RWPE1 (cell line): ENCODE measurements at regions not wholly inside any gene's neighbourhood (a gene's known extent, or its start where the extent isn't known, plus 50 kb on each side); places are given as distances from the start of the nearest gene placed in this dataset.

Source experiments
- CTCF ChIA-PET: fragments of 350-600 bp; sonication (Branson Sonifier 250); formaldehyde crosslinking; extraction: SDS; loops from one replicate; lab custom pipeline; 2021; lab: Yijun Ruan, JAX
- POLR2A ChIA-PET: fragments of 400-600 bp; formaldehyde crosslinking; extraction: SDS; loops from one replicate; lab custom pipeline; 2020; ENCODE audit warnings: antibody characterized with exemption; ENCODE audit not compliant: low non-redundant PET; lab: Yijun Ruan, JAX
- DNase-seq: peaks from one replicate; pipeline ENCODE4 v3.0.0; 2012; ENCODE audit warnings: low spot score
- H3K27ac ChIP-seq: fragments of 450-650 bp; 2 replicates; pipeline ENCODE4 v1.5.1; 2017
- TF ChIP-seq, protein P1 (sequence below): fragments of 450-650 bp; conservative IDR thresholded peaks from 2 replicates; pipeline ENCODE4 v1.5.1; 2017; ENCODE audit warnings: low read depth, mild to moderate bottlenecking

DNA sequence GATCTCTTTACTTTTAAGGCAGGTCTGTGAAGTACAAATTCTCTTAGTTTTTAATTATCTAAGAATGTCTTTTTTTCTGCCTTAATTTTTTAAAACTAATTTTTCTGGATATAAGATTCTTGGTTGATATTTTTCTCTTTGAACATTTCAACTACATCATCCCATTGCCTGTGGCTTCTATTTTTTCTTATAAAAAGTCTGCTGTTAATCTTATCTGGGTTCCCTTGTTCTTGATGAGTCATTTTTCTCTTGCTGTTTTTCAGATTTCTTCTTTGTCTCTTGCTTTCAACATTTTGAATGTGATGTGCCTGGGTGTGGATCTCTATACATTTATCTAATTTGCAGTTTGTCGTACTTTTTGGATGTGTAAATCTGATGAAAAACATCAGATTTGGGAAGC is 525.2 kb upstream of the PBX1 start:
- CTCF ChIA-PET, result no interaction called here
- POLR2A ChIA-PET, result no interaction called here

DNA sequence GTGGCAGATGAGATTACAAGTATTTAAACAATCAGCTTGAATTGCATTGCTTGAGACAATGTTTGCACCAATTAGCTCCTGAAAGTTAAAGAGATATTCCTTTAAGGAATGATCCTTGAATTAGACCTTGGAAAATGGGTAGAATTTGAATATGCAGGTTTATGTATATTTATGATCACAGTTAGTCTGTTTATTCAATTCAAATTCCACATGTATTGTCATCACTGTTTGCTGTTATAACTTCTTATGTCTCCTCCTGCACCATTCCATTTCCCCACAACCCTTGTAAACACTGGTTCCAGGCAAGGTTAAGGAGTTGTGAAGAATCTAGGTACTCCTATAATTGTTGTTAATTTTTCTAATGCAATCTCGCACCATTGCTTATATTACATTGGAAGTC is 518.2 kb upstream of the PBX1 start:
- no peak for DNase-seq
- ChIA-PET CTCF (no interaction called here), POLR2A (no interaction called here)
- TF ChIP-seq, protein P1, sequence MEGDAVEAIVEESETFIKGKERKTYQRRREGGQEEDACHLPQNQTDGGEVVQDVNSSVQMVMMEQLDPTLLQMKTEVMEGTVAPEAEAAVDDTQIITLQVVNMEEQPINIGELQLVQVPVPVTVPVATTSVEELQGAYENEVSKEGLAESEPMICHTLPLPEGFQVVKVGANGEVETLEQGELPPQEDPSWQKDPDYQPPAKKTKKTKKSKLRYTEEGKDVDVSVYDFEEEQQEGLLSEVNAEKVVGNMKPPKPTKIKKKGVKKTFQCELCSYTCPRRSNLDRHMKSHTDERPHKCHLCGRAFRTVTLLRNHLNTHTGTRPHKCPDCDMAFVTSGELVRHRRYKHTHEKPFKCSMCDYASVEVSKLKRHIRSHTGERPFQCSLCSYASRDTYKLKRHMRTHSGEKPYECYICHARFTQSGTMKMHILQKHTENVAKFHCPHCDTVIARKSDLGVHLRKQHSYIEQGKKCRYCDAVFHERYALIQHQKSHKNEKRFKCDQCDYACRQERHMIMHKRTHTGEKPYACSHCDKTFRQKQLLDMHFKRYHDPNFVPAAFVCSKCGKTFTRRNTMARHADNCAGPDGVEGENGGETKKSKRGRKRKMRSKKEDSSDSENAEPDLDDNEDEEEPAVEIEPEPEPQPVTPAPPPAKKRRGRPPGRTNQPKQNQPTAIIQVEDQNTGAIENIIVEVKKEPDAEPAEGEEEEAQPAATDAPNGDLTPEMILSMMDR, result no peak
- H3K27ac ChIP-seq, result no peak overlapping the region

More for the DNA sequence above, 525.2 kb upstream of the PBX1 start:
- TF ChIP-seq, protein P1, result no peak
- DNase-seq, result no peak
- H3K27ac ChIP-seq, result no peak overlapping the region

DNA sequence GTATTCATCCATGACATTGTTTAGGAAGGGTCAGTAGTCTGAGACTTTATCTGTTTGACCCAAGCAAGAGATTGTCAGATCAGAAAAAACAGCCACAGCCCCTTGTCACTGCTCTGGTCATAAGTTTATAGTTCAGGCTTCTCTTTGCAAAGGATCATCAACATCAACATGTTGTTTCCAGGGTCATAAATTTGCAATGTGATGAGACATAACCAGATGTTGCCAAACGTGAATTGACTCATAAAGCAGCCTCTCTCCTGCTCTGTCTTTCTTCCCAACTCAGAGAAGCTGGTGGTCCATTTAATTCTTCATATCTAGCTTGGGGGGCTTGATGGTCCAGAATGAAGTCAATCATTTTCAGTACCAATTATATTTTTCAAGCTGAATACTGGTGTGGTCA is 507.2 kb upstream of the PBX1 start:
- POLR2A ChIA-PET, result no interaction called here
- DNase-seq, result no peak
- no peak overlapping the region for H3K27ac ChIP-seq
- TF ChIP-seq, protein P1, result no peak
- CTCF ChIA-PET, result no interaction called here

DNA sequence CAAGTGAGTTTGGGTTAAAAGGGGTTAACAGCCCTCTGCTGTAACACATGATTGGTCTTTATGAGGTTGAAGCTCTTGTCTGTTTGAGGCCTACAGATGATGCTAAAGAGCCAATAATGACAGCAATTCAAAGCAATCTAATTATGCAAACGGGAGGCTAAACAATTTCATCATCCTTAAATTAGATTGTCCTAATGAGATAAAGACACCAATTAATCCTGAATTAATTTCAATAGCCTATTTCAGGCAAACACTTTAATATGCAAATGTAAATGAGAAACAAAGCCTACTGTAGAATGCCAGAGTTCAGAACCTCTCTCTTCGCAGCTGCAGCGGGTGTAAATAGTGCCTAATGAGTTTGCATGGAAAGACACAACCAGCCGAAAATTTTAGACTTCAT is 504.7 kb upstream of the PBX1 start:
- CTCF ChIA-PET, result no interaction called here
- POLR2A ChIA-PET, result no interaction called here
- DNase-seq, result no peak
- no peak overlapping the region for H3K27ac ChIP-seq
- TF ChIP-seq, protein P1, result no peak

DNA sequence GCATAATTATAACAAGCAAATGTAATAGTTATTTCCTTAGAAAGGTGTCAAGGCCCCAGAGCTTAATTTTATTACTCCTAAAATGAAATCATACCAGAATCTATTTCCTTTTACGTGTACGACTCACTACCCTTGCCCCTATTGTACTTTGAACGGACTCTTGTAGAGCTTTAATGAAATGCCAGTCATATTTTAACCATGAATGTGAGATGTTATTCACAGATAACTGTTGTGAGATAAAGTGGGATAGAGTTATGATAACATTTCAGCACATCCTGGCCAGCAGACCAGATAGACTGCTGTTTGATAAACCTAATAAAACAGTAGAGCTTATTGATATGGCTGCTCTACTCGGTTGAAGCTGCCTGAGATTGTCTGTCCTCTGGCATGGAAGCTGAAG is 500.8 kb upstream of the PBX1 start:
- ChIA-PET CTCF (no interaction called here), POLR2A (no interaction called here)
- DNase-seq, result no peak
- TF ChIP-seq, protein P1, result no peak
- H3K27ac ChIP-seq, result no peak overlapping the region

DNA sequence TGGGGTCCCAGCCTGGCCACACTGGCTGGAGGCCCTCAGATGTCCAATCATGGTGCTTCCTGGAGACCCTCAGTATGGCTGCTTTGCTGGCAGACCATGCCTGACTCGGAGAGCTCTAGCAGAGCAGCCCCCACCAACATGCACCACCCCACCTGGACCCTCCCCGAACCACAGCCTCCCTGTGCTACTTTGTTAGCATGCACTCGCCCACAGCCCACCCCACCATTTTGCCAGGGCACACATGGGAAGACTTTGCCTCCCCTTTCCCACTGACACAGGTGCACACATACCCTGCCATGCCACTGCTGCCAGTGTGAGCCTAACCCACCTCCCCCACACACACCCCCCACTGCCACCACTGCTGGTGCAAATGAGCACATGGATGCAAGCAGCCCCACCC is 497.5 kb upstream of the PBX1 start:
- TF ChIP-seq, protein P1, result no peak
- no peak overlapping the region for H3K27ac ChIP-seq
- DNase-seq, result no peak
- ChIA-PET CTCF (no interaction called here), POLR2A (no interaction called here)

DNA sequence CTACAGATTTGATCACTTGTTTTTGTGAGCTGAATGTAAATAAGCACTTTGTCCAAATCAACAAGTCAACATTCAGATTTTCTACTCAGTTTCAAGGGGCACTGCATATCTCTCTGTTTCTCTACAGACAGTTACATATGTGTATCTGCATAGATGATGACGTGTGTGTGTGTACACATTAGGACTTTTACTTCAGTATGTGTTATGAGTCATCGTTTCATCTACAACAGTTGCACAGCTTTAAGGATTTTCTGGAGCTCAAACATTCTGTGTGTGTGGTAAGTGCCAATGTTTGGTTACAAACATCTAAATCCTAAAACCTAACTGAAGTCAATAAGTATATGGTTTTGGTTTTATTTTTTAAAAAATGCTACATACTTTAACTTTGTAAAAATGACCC is 494.5 kb upstream of the PBX1 start:
- ChIA-PET CTCF (no interaction called here), POLR2A (no interaction called here)
- TF ChIP-seq, protein P1, result no peak
- no peak overlapping the region for H3K27ac ChIP-seq
- no peak for DNase-seq
